Small intestine (tissue), 7 donors: ENCODE measurements at regions not wholly inside any gene's neighbourhood (a gene's known extent, or its start where the extent isn't known, plus 50 kb on each side); places are given as distances from the start of the nearest gene placed in this dataset.

Source experiments
- DNase-seq, 2 donors: peaks; one replicate each; pipeline versions ENCODE4 v3.0.0 to v3.0.0-alpha.2; 2013
- FAIRE-seq: peaks from 2 replicates; lab custom pipeline; 2012; peaks lifted over from hg19 to GRCh38; lab: Jason Lieb, UNC
- H3K27ac ChIP-seq, 3 donors: one replicate each; pipeline ENCODE4 v1.5.1; 2013; ENCODE audit warnings: low read length in 2 of 3, mild to moderate bottlenecking in 2 of 3, control low read depth in 1 of 3, inconsistent platforms in 1 of 3, low read depth in 1 of 3, moderate library complexity in 1 of 3
- H3K27me3 ChIP-seq, 3 donors: one replicate each; pipeline ENCODE4 v1.6.1; 2013; ENCODE audit warnings: low read length in 3 of 3, inconsistent platforms in 1 of 3; ENCODE audit not compliant: control insufficient read depth in 3 of 3, insufficient read depth in 3 of 3
- H3K36me3 ChIP-seq, 3 donors: one replicate each; pipeline ENCODE4 v1.6.1; 2013; ENCODE audit warnings: low read length in 3 of 3, inconsistent platforms in 1 of 3, low read depth in 1 of 3, mild to moderate bottlenecking in 1 of 3, moderate library complexity in 1 of 3; ENCODE audit not compliant: control insufficient read depth in 3 of 3, insufficient read depth in 2 of 3
- H3K4me1 ChIP-seq, 3 donors: one replicate each; pipeline ENCODE4 v1.6.1; 2013; ENCODE audit warnings: low read length in 2 of 3, inconsistent platforms in 1 of 3, low read depth in 1 of 3, mild to moderate bottlenecking in 1 of 3, moderate library complexity in 1 of 3; ENCODE audit not compliant: control insufficient read depth in 3 of 3, insufficient read depth in 2 of 3
- H3K4me3 ChIP-seq, 3 donors: one replicate each; pipeline ENCODE4 v1.5.1; 2013; ENCODE audit warnings: low read length in 3 of 3, control low read depth in 1 of 3, inconsistent platforms in 1 of 3, low read depth in 1 of 3, mild to moderate bottlenecking in 1 of 3, moderate library complexity in 1 of 3
- H3K9me3 ChIP-seq, 2 donors: one replicate each; pipeline ENCODE4 v1.6.1; 2013; ENCODE audit warnings: low read depth in 1 of 2, low read length in 1 of 2; ENCODE audit not compliant: control insufficient read depth in 2 of 2, insufficient read depth in 1 of 2
- WGBS, 3 donors: extraction: QIAGEN DNeasy Blood & Tissue Kit; methylation state at CpG; one replicate each; pipeline ENCODE4 v1.1.7; 2013; 5-methylcytosine and 5-hydroxymethylcytosine counted together
- donor health status: healthy with polysubstance abuse.
- donor health status: control.
- donor health status: control.
- donor health status: Bipolar disorder and iron deficiency.
- donor health status: healthy.

DNA sequence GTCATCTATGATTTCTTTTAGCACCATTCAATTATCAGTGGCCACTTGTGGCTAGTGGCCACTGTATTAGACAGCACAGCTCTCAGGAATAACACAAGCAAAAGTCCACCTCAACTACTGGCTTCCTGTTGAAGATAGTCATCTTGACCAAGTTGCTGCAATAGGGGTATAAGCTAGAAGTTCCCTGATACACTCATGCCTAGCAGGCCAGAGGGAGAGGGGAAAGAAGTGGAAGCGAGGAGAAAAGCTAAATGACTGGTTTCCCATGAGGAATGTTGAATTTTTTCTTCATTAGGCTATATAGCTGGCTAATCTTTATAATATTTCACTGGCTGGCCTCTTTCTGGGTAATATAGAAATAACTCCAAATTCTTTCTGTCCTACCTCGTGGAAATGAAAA, 327.5 kb upstream of the MEOX2 start:
- no peaks in the 10 kb centered on the region for H3K27me3 ChIP-seq
- DNase-seq (no peak), FAIRE-seq (no peak)
- H3K27ac ChIP-seq, result no peak overlapping the region
- H3K9me3 ChIP-seq, result peaks cover 0 to 3% of the 10 kb centered on the region in 2 donors
- no peak overlapping the region for H3K4me3 ChIP-seq
- no peaks in the 10 kb centered on the region for H3K36me3 ChIP-seq
- H3K4me1 ChIP-seq, result no peaks in the 10 kb centered on the region
- WGBS, 3 donors, result 63 to 81% (median 79%) methylated on average over 2 of the region's 2 CpGs

DNA sequence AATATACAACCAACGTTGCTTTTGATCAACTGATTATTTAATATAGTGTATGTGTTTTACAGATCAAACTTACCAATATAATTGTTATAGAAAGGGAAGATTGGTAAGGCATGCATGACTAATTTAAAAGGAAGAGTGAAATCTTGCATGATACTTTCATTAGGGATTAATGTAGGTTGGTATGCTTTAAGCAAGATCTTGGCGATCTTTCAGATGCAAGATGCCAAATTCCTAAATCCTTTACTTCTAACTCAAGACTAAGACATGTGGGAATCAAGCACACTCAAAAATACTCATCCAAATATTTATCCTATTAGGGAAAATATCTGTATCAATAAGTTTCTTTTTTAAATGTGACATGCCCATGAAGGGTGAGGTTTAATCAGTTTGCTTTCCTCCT, 321.4 kb upstream of the MEOX2 start:
- H3K9me3 ChIP-seq, result peaks cover 0 to 3% of the 10 kb centered on the region in 2 donors
- H3K4me1 ChIP-seq, result no peaks in the 10 kb centered on the region
- H3K27me3 ChIP-seq, result no peaks in the 10 kb centered on the region
- WGBS, 3 donors, result 36 to 78% (median 39%) methylated on average over 2 of the region's 2 CpGs
- no peak overlapping the region for H3K4me3 ChIP-seq
- DNase-seq (no peak), FAIRE-seq (no peak)
- H3K36me3 ChIP-seq, result no peaks in the 10 kb centered on the region
- H3K27ac ChIP-seq, result no peak overlapping the region

DNA sequence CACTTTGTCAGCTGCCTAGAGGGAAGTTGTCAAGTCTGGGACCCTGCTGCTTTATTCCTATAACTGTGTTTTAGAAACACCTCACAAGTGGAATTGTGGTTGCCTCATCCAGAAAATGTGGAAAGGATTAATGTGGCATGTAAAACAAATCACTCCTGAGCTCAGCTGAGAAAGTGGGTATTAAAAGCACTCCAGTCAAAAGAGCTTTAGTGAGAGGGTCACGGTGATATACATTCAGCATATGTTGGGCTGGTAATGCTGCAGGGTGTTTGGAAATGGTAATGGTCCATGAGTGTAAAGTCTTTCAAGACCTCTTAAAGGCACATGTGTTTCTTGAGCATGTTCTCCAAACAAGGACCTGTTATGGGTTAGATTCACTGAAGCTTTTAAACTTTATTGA, 318.2 kb upstream of the MEOX2 start:
- DNase-seq (no peak), FAIRE-seq (no peak)
- H3K27me3 ChIP-seq, result no peaks in the 10 kb centered on the region
- no peak overlapping the region for H3K27ac ChIP-seq
- no peaks in the 10 kb centered on the region for H3K4me1 ChIP-seq
- no peaks in the 10 kb centered on the region for H3K36me3 ChIP-seq
- WGBS, 3 donors, result 80 to 96% (median 92%) methylated on average over 1 of the region's 1 CpG
- no peak overlapping the region for H3K4me3 ChIP-seq
- no peaks in the 10 kb centered on the region for H3K9me3 ChIP-seq

- Histone ChIP-seq H3K4me1 (no peaks in the 10 kb centered on the region), H3K9me3 (no peaks in the 10 kb centered on the region), H3K27ac (no peak overlapping the region), H3K4me3 (no peak overlapping the region), H3K27me3 (no peaks in the 10 kb centered on the region), H3K36me3 (no peaks in the 10 kb centered on the region)
- DNase-seq (no peak), FAIRE-seq (no peak)
- 84 to 93% (median 85%) methylated on average over 5 of the region's 5 CpGs for WGBS, 3 donors
These were observed 315.0 kb upstream of the MEOX2 start for GRCh38 chr7:16001477-16001876.

- H3K4me1 ChIP-seq, result no peaks in the 10 kb centered on the region
- FAIRE-seq (no peak), DNase-seq (no peak)
- H3K27me3 ChIP-seq, result no peaks in the 10 kb centered on the region
- no peaks in the 10 kb centered on the region for H3K9me3 ChIP-seq
- WGBS, 3 donors, result 52 to 64% (median 52%) methylated on average over 1 of the region's 1 CpG
- no peaks in the 10 kb centered on the region for H3K36me3 ChIP-seq
- no peak overlapping the region for H3K4me3 ChIP-seq
- H3K27ac ChIP-seq, result no peak overlapping the region
These were observed 312.1 kb upstream of the MEOX2 start for GRCh38 chr7:15998617-15999016.

- H3K4me1 ChIP-seq, result no peaks in the 10 kb centered on the region
- FAIRE-seq, result no peak
- H3K9me3 ChIP-seq, result no peaks in the 10 kb centered on the region
- DNase-seq, result no peak
- no peak overlapping the region for H3K27ac ChIP-seq
- 94 to 100% (median 95%) methylated on average over 1 of the region's 1 CpG for WGBS, 3 donors
- no peaks in the 10 kb centered on the region for H3K36me3 ChIP-seq
- H3K4me3 ChIP-seq, result no peak overlapping the region
- H3K27me3 ChIP-seq, result no peaks in the 10 kb centered on the region
These were observed 308.5 kb upstream of the MEOX2 start for GRCh38 chr7:15995027-15995426.

DNA sequence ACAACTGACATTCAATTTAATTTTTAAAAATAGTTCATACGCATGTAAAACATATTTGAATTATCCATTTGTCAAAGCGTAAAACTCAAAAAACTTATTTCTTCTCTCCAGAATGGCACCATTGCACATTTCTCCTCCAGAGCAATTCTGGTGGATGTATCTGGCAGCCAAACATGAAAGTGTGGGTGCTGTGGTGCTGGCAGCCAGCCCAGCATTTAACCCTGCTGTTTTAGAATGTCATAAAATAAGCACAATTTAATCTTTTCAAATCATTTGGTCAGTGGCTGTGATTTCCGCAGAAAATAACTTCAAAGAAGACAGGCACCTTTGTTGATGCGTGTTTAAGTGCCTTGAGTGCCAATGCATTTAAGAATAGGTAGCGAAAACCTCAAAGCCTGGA, 302.7 kb upstream of the MEOX2 start:
- no peaks in the 10 kb centered on the region for H3K4me1 ChIP-seq
- H3K4me3 ChIP-seq, result no peak overlapping the region
- WGBS, 3 donors, result 69 to 90% (median 80%) methylated on average over 5 of the region's 5 CpGs
- H3K27ac ChIP-seq, result no peak overlapping the region
- H3K9me3 ChIP-seq, result no peaks in the 10 kb centered on the region
- FAIRE-seq, result no peak
- H3K36me3 ChIP-seq, result no peaks in the 10 kb centered on the region
- H3K27me3 ChIP-seq, result no peaks in the 10 kb centered on the region
- no peak for DNase-seq

DNA sequence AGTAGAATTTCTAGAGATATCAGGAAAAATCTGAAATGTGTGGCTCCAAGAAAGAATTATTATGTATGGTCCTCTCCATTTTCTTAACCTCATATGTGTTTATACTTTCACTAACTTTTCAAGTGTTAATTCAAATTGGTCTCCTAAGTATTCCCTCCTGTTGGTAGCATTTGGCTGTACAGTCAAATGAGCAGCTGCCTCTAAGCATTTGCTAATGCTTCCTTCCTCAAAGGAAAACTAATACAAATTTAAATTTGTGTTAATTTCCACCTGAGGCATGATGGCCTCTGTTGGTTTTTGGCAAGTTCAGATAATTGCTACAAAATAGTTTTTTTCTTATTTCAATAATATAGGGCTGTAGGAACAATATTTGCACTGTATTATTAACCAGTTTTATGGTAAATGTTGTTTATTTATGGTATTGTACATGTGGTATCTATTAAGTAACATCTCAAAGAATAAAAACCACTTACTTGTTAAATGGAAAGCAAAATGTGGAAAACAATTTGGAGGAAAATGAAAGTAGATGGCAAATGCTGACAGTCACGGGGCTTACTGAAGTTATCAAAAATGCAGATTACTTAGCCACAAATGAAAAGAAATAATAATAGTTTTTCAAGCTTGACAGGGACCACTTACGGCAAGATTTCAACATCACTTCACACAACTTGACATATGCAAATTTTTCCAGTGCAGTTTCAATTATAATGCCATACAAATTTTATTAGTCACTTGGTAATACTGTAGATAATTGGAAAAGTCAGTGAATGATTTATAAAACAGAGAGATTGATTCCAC, 299.3 kb upstream of the MEOX2 start:
- H3K27me3 ChIP-seq, result no peaks in the 10 kb centered on the region
- 69 to 87% (median 78%) methylated on average over 2 of the region's 2 CpGs for WGBS, 3 donors
- no peak overlapping the region for H3K4me3 ChIP-seq
- H3K9me3 ChIP-seq, result no peaks in the 10 kb centered on the region
- DNase-seq (no peak), FAIRE-seq (no peak)
- no peaks in the 10 kb centered on the region for H3K4me1 ChIP-seq
- H3K27ac ChIP-seq, result no peak overlapping the region
- H3K36me3 ChIP-seq, result no peaks in the 10 kb centered on the region

- WGBS, 3 donors, result 49 to 82% (median 74%) methylated on average over 3 of the region's 3 CpGs
- Histone ChIP-seq H3K4me1 (no peaks in the 10 kb centered on the region), H3K4me3 (no peak overlapping the region), H3K9me3 (no peaks in the 10 kb centered on the region), H3K36me3 (no peaks in the 10 kb centered on the region), H3K27me3 (no peaks in the 10 kb centered on the region), H3K27ac (no peak overlapping the region)
- FAIRE-seq, result no peak
- no peak for DNase-seq
These were observed 291.2 kb upstream of the MEOX2 start for GRCh38 chr7:15977663-15978062.
